Vagina (tissue), 2 donors: ENCODE measurements at regions not wholly inside any gene's neighbourhood (a gene's known extent, or its start where the extent isn't known, plus 50 kb on each side); places are given as distances from the start of the nearest gene placed in this dataset.

Experiments used
- POLR2AphosphoS5 ChIP-seq, 2 donors: sonication (generic); formaldehyde crosslinking; IDR thresholded peaks; one replicate each; pipeline ENCODE4 v1.9.0; 2017; ENCODE audit warnings: antibody characterized with exemption in 2 of 2, mild to moderate bottlenecking in 2 of 2, low read depth in 1 of 2; ENCODE audit not compliant: insufficient read depth in 1 of 2
- TF ChIP-seq, protein P1 (sequence below), 3 experiments: fragments of 450-650 bp in 2 of 3; fragments of 200-600 bp in 1 of 3; sonication (generic) in 1 of 3; IDR thresholded peaks; one replicate each; pipeline ENCODE4 v1.5.1; 2017 to 2019; ENCODE audit warnings: antibody characterized with exemption in 3 of 3, mild to moderate bottlenecking in 2 of 3, moderate library complexity in 2 of 3

DNA sequence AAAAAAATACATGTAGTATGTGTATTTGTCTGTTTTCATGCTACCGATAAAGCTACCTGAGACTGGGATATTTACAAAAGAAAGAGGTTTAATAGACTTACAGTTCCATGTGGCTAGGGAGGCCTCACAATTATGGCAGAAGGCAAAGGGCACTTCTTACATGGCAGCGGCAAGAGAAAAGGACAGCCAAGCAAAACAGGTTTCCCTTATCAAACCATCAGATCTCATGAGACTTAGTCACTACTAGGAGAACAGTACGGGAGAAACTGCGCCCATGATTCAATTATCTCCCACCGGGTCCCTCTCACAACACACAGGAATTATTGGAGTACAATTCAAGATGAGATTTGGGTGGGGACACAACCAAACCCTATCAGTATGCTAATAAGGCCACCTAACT is 137.0 kb upstream of the ELOVL6 start:
- TF ChIP-seq, protein P1, sequence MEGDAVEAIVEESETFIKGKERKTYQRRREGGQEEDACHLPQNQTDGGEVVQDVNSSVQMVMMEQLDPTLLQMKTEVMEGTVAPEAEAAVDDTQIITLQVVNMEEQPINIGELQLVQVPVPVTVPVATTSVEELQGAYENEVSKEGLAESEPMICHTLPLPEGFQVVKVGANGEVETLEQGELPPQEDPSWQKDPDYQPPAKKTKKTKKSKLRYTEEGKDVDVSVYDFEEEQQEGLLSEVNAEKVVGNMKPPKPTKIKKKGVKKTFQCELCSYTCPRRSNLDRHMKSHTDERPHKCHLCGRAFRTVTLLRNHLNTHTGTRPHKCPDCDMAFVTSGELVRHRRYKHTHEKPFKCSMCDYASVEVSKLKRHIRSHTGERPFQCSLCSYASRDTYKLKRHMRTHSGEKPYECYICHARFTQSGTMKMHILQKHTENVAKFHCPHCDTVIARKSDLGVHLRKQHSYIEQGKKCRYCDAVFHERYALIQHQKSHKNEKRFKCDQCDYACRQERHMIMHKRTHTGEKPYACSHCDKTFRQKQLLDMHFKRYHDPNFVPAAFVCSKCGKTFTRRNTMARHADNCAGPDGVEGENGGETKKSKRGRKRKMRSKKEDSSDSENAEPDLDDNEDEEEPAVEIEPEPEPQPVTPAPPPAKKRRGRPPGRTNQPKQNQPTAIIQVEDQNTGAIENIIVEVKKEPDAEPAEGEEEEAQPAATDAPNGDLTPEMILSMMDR (IDR thresholded peaks at IDR 0.05): no peak
- no peak for TF ChIP-seq POLR2AphosphoS5 (IDR thresholded peaks at IDR 0.05; ENCODE audit: insufficient read depth in 1 of 2, low read depth in 1 of 2)
